ENCODE measurements at regions not wholly inside any gene's neighbourhood (a gene's known extent, or its start where the extent isn't known, plus 50 kb on each side); places are given as distances from the start of the nearest gene placed in this dataset.
"Not testable (repeated sequence)": the region's sequence is repeated elsewhere in the genome, so short reads cannot be mapped to it uniquely, and the experiment has no call there.

GRCh38 chr5:130397132-130397531 is 492.9 kb downstream of the CHSY3 start:
- Histone ChIP-seq H3K36me3 (ENCODE audit: low read depth) (no peaks in the 10 kb centered on the region), H3K27me3 (ENCODE audit: insufficient read depth, poor library complexity, severe bottlenecking) (no peaks in the 10 kb centered on the region), H3K27ac (ENCODE audit: poor library complexity, severe bottlenecking) (no peak overlapping the region), H3K4me3 (ENCODE audit: severe bottlenecking) (no peak overlapping the region), H3K4me1 (ENCODE audit: insufficient read depth, poor library complexity, severe bottlenecking) (peaks cover 10% of the 10 kb centered on the region), H3K9me3 (ENCODE audit: severe bottlenecking) (no peaks in the 10 kb centered on the region)
- no peak for DNase-seq (ENCODE audit: low spot score)
- TF ChIP-seq CTCF (IDR thresholded peaks at IDR 0.05; ENCODE audit: poor library complexity, severe bottlenecking), result no peak
- no peak for ATAC-seq (ENCODE audit: low read depth)

GRCh38 chr5:130391727-130392264 is 487.5 kb downstream of the CHSY3 start:
- not testable (repeated sequence) for H3K9me3 ChIP-seq (ENCODE audit: severe bottlenecking); ATAC-seq (ENCODE audit: low read depth); H3K27me3 ChIP-seq (ENCODE audit: insufficient read depth, poor library complexity, severe bottlenecking); DNase-seq (ENCODE audit: low spot score); H3K4me1 ChIP-seq (ENCODE audit: insufficient read depth, poor library complexity, severe bottlenecking); H3K27ac ChIP-seq (ENCODE audit: poor library complexity, severe bottlenecking); H3K36me3 ChIP-seq (ENCODE audit: low read depth); H3K4me3 ChIP-seq (ENCODE audit: severe bottlenecking)

GRCh38 chr5:130386155-130386554 is 481.9 kb downstream of the CHSY3 start:
- Histone ChIP-seq H3K36me3 (ENCODE audit: low read depth) (no peaks in the 10 kb centered on the region), H3K27ac (ENCODE audit: poor library complexity, severe bottlenecking) (no peak overlapping the region), H3K4me3 (ENCODE audit: severe bottlenecking) (no peak overlapping the region), H3K4me1 (ENCODE audit: insufficient read depth, poor library complexity, severe bottlenecking) (no peaks in the 10 kb centered on the region), H3K27me3 (ENCODE audit: insufficient read depth, poor library complexity, severe bottlenecking) (no peaks in the 10 kb centered on the region), H3K9me3 (ENCODE audit: severe bottlenecking) (no peaks in the 10 kb centered on the region)
- DNase-seq (ENCODE audit: low spot score) (no peak), ATAC-seq (ENCODE audit: low read depth) (no peak)
- TF ChIP-seq CTCF (IDR thresholded peaks at IDR 0.05; ENCODE audit: poor library complexity, severe bottlenecking), result no peak

DNA sequence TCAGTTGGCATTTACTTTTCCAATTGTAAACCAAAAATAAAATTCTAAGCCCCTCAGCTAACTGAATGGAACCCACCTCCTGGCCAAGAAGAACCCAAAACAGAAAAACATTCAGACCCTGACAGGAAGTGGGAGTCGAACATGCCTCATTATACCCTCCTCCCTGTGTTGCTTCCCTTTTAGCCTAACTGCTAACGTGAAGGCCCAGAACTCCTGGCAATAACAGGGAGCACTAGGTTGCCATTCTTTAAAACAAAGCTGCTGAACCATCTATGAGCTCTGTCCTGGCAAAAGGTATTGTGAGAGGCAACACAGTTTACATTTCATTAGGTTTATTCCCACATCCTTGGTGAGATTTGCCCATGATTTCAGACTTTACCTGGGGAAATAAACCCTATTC is 481.4 kb downstream of the CHSY3 start:
- Histone ChIP-seq H3K36me3 (ENCODE audit: low read depth) (no peaks in the 10 kb centered on the region), H3K4me3 (ENCODE audit: severe bottlenecking) (no peak overlapping the region), H3K4me1 (ENCODE audit: insufficient read depth, poor library complexity, severe bottlenecking) (no peaks in the 10 kb centered on the region), H3K27me3 (ENCODE audit: insufficient read depth, poor library complexity, severe bottlenecking) (no peaks in the 10 kb centered on the region), H3K27ac (ENCODE audit: poor library complexity, severe bottlenecking) (no peak overlapping the region), H3K9me3 (ENCODE audit: severe bottlenecking) (no peaks in the 10 kb centered on the region)
- no peak for ATAC-seq (ENCODE audit: low read depth)
- no peak for TF ChIP-seq CTCF (IDR thresholded peaks at IDR 0.05; ENCODE audit: poor library complexity, severe bottlenecking)
- DNase-seq (ENCODE audit: low spot score), result no peak

DNA sequence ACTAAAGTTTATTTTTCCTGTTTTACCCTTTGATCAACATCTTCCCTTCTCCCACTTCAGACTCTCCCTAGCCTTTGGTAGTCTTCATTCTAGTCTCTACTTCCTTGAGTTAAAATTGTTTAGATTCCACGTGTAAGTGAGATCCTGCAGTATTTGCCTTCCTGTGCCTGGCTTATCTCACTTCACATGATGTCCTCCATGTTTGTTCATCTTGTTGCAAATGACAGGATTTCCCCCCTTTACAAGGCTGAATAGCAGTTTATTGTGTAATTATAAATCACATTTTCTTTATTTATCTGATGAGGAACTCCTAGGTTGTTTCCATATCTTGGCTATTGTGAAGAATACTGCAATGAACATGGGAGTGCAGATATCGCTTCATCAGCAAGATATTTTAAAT is 461.7 kb downstream of the CHSY3 start:
- no peak overlapping the region for H3K4me3 ChIP-seq (ENCODE audit: severe bottlenecking)
- TF ChIP-seq CTCF (IDR thresholded peaks at IDR 0.05; ENCODE audit: poor library complexity, severe bottlenecking), result no peak
- ATAC-seq (ENCODE audit: low read depth) (no peak), DNase-seq (ENCODE audit: low spot score) (no peak)
- H3K9me3 ChIP-seq (ENCODE audit: severe bottlenecking), result no peaks in the 10 kb centered on the region
- H3K27me3 ChIP-seq (ENCODE audit: insufficient read depth, poor library complexity, severe bottlenecking), result no peaks in the 10 kb centered on the region
- H3K36me3 ChIP-seq (ENCODE audit: low read depth), result no peaks in the 10 kb centered on the region
- H3K4me1 ChIP-seq (ENCODE audit: insufficient read depth, poor library complexity, severe bottlenecking), result no peaks in the 10 kb centered on the region
- no peak overlapping the region for H3K27ac ChIP-seq (ENCODE audit: poor library complexity, severe bottlenecking)
